GM12801 (cell line): ENCODE measurements at regions not wholly inside any gene's neighbourhood (a gene's known extent, or its start where the extent isn't known, plus 50 kb on each side); places are given as distances from the start of the nearest gene placed in this dataset.

Experiments used
- TF ChIP-seq, protein P1 (sequence below): IDR thresholded peaks from one replicate; pipeline ENCODE4 v1.5.1; 2011; ENCODE audit warnings: control low read depth; ENCODE audit not compliant: insufficient read length; ENCODE audit errors: extremely low read depth

DNA sequence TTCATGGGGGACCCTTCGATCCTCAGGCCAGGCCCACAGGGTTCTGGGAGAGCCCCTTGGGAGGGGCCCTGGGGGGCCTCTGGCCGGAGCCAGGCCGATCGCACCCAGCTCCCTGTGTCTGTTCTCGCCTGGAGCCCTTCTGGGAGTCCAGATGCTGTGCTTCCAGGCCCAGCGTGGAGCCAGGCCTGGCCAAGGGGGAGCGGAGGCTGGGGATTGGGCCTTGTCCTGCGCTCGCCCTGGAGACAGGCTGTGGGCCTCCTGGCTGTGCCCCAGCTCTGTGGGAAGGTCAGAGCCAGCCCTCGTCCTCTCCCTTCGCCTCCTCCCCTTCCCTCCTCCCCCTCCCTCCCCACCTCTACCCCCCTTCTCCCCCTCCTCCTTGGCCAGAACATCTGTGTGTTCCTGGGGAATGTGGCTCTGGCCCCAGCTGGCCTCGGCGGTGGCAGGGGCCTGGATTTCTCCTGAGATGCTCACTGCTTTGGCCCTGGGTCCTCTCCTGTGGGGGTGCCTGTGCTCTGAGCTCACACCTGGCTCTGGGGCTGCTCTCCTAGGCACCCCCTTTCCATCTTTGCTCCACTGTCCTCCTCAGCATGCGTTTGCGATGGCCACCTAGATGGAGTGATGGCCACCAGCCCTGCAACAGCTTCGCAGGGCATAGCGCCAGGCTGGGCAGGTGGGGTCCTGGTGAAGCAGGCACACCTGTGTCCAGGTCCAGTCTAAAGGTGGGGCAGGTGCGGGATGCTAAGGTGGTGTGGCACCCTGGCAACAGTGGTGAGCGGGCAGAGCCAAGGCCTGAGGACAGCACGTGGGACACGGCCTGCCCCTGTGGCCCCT is 90.6 kb upstream of the CIBAR2 start:
- TF ChIP-seq, protein P1, sequence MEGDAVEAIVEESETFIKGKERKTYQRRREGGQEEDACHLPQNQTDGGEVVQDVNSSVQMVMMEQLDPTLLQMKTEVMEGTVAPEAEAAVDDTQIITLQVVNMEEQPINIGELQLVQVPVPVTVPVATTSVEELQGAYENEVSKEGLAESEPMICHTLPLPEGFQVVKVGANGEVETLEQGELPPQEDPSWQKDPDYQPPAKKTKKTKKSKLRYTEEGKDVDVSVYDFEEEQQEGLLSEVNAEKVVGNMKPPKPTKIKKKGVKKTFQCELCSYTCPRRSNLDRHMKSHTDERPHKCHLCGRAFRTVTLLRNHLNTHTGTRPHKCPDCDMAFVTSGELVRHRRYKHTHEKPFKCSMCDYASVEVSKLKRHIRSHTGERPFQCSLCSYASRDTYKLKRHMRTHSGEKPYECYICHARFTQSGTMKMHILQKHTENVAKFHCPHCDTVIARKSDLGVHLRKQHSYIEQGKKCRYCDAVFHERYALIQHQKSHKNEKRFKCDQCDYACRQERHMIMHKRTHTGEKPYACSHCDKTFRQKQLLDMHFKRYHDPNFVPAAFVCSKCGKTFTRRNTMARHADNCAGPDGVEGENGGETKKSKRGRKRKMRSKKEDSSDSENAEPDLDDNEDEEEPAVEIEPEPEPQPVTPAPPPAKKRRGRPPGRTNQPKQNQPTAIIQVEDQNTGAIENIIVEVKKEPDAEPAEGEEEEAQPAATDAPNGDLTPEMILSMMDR = no peak

DNA sequence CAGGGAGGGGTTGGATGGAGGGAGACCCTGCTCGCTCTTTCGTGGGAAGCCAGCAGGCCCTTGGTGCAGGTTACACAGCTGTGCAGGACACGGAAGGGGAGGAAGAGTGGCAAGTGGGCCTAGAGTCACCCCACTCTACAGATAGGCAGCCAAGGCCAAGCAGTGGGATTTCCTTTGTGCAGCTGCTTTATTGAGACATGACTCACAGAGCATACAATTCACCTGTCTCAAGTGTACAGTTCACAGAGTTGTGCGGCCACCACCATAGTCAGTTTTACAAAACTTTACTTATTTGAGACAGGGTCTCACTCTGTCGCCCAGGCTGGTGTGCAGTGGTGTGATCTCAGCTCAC is 91.2 kb upstream of the CIBAR2 start:
- TF ChIP-seq, protein P1 = no peak

DNA sequence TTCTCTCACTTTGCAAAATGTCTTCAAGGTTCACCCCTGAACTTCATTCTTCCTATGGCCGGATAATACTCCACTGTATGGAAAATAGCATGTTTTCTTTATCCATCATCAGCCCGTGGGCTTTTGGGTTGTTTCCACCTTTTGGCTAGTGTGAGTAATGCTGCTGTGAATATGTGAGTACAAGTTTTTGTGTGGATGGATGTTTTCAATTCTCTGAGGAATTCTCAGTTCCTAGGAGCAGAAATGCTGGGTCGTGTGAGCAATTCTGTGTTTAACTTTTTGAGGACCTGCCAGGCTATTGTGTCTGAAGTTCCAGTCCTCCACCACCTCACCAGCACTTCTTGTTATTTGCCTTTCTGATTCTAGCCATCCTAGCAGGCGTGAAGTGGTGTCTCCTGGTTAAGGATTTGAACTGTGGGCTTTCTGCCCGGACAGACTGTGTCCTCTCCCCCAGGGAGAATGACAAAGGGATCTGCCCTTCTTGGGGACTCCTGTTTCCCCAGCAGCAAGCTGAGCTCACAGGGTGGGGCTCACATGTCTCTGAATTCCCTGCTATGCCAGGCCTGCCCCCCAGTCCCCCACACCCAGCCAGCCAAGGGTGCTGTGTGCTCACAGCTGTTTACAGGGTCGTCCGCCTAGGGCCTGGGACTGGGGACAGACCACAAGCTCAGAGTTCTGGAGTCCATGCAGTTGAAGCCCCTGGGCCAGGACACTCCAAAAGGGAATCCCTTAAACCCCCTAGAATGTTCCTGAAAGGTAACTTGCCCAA is 92.2 kb upstream of the CIBAR2 start:
- TF ChIP-seq, protein P1 = no peak

DNA sequence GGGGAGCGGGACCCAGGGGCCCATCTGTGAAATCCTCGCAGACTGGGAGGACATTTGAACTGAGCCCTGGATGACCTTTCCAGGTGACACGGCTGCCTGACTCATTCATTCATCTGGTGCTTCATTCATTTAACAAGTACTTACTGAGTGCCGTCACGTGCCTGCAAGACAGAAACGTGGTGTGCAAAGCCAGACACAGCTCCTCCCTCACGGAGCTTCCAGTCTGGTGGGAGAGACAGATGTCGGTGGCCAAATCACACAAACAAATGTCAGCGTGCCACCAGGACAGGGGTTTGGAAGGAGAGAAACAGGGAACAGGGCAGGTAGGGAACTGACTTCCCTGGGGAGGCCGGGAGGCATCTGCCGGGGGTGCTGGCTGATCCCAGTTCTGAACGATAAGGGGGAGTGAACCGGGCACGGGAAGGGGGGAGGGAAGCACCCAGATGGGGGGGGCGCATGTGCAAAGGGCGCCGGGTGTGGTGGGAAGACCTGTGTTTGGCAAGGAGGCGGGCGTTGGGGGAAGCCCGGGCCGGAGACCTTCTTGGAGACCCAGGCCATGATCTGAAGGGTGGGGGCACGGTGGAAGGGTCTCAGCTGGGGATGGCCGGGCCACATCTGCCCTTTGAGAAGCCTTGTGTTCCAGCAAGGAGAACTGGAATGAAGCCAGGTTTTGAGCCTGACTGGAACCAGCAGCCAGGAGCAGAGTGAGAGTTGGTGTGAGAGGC is 93.6 kb upstream of the CIBAR2 start:
- TF ChIP-seq, protein P1 = no peak

DNA sequence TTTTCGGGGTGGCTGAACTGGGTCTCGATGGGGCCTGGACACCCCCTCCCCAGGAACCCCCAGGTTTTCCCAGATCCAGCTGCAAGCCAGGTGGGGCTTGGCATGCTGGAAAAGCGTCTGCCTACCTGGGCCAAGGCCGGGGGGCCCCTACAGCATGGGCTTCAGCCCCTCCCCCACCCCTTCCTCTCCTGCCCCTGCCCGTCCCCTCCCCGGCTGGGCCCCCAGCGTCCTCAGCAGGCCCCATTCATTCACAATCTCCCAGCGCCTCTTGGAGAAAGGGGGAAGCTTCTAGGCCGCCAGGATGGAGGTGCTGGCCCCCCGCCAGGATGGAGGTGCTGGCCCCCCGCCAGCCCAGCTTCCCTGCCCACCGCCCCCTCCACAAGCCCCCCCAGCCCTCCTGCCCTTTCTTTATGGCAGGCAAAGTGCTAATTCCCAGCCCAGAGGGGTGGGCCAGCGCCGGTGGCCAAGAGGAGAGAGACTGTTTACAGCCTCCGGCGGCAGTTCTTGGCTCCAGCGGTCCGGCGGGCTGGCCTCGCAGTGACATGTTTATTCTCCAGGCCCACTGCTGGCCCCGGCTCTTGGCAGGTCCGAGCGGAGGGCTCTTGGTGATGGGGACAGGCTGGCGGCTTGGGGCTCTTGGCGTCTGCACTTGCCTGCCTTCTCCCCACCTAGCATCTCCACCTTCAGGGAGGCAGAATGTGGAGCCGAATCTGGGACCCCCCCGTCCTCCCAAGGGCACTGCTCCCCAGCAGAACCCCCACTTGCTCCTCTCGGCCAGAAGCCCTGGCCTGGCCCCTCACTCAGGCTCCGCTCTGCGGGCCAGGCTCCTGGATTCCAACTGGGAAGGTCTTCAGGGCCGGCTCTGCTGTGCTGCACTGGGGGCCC is 94.4 kb upstream of the CIBAR2 start:
- TF ChIP-seq, protein P1 = no peak

GRCh38 chr16:85207357-85207921 is 95.2 kb upstream of the CIBAR2 start:
- TF ChIP-seq, protein P1 = no peak
